Aorta (tissue), 5 donors: ENCODE measurements at regions not wholly inside any gene's neighbourhood (a gene's known extent, or its start where the extent isn't known, plus 50 kb on each side); places are given as distances from the start of the nearest gene placed in this dataset.

ENCODE experiments used
- ATAC-seq: fragments of 200-7000 bp; cut with Tn5 transposase; one replicate; pipeline ENCODE4 v1.9.1; 2022; ENCODE audit warnings: moderate library complexity; ENCODE audit not compliant: low FRiP score
- DNase-seq, 2 donors: peaks; one replicate each; pipeline ENCODE4 v3.0.0-alpha.2; 2020
- H3K27ac ChIP-seq, 2 donors: one replicate each; pipeline ENCODE4 v1.5.1; 2013; ENCODE audit warnings: low read length in 2 of 2, mild to moderate bottlenecking in 2 of 2, moderate library complexity in 2 of 2, control low read depth in 1 of 2, inconsistent platforms in 1 of 2, low read depth in 1 of 2
- H3K27me3 ChIP-seq, 2 donors: one replicate each; pipeline ENCODE4 v1.6.1; 2013; ENCODE audit warnings: control low read depth in 1 of 2, low read length in 1 of 2, mild to moderate bottlenecking in 1 of 2, moderate library complexity in 1 of 2; ENCODE audit not compliant: insufficient read depth in 2 of 2, control insufficient read depth in 1 of 2
- H3K36me3 ChIP-seq, 2 donors: one replicate each; pipeline ENCODE4 v1.6.1; 2013; ENCODE audit warnings: control low read depth in 1 of 2, low read length in 1 of 2, mild to moderate bottlenecking in 1 of 2; ENCODE audit not compliant: insufficient read depth in 2 of 2, control insufficient read depth in 1 of 2
- H3K4me1 ChIP-seq, 2 donors: one replicate each; pipeline ENCODE4 v1.6.1; 2013; ENCODE audit warnings: low read length in 2 of 2, control low read depth in 1 of 2, mild to moderate bottlenecking in 1 of 2, moderate library complexity in 1 of 2; ENCODE audit not compliant: insufficient read depth in 2 of 2, control insufficient read depth in 1 of 2
- H3K4me3 ChIP-seq, 2 donors: one replicate each; pipeline ENCODE4 v1.5.1; 2013; ENCODE audit warnings: low read length in 2 of 2, control low read depth in 1 of 2, mild to moderate bottlenecking in 1 of 2
- H3K9me3 ChIP-seq: one replicate; pipeline ENCODE4 v1.6.1; 2013; ENCODE audit warnings: mild to moderate bottlenecking, low read length; ENCODE audit not compliant: control insufficient read depth
- WGBS, 2 donors: extraction: QIAGEN DNeasy Blood & Tissue Kit; methylation state at CpG; one replicate each; pipeline ENCODE4 v1.1.7; 2013; 5-methylcytosine and 5-hydroxymethylcytosine counted together
- intact Hi-C, 2 donors: fragments of 100-400 bp; cut with DNase I; formaldehyde crosslinking; loops; one replicate each; pipeline versions ENCODE4 v1.14.2 to v1.15.0; 2022
- donor health status: healthy with polysubstance abuse.
- donor health status: Bipolar disorder and iron deficiency.
- donor health status: DM: no; HTN: no; CAD: no.
- donor health status: DM: no; HTN: no; CAD: no.
- donor health status: DM: yes; HTN: yes; CAD: no.

- DNase-seq (no peak), ATAC-seq (no peak)
- intact Hi-C loops = no loop called here
- no peak overlapping the region for H3K4me3 ChIP-seq
- no peaks in the 10 kb centered on the region for H3K9me3 ChIP-seq
- no peaks in the 10 kb centered on the region for H3K4me1 ChIP-seq
- no peak overlapping the region for H3K27ac ChIP-seq
- H3K36me3 ChIP-seq = no peaks in the 10 kb centered on the region
- peaks cover 0 to 2% of the 10 kb centered on the region in 2 donors for H3K27me3 ChIP-seq
- 83 to 88% methylated on average over 1 of the region's 1 CpG for WGBS, 2 donors
These were observed 51.7 kb upstream of the RCN1 start for GRCh38 chr11:32039149-32039548.

GRCh38 chr11:32034680-32035079, 56.2 kb upstream of the RCN1 start:
- ATAC-seq (no peak), DNase-seq (no peak)
- Histone ChIP-seq H3K27ac (no peak overlapping the region), H3K27me3 (peaks cover 0 to 2% of the 10 kb centered on the region in 2 donors), H3K4me1 (no peaks in the 10 kb centered on the region), H3K9me3 (no peaks in the 10 kb centered on the region), H3K36me3 (no peaks in the 10 kb centered on the region), H3K4me3 (no peak overlapping the region)
- intact Hi-C loops = no loop called here
- 84 to 87% methylated on average over 2 of the region's 2 CpGs for WGBS, 2 donors

GRCh38 chr11:32034149-32034548, 56.7 kb upstream of the RCN1 start:
- WGBS, 2 donors = 88% methylated on average over 1 of the region's 1 CpG
- Histone ChIP-seq H3K36me3 (no peaks in the 10 kb centered on the region), H3K27ac (no peak overlapping the region), H3K9me3 (no peaks in the 10 kb centered on the region), H3K4me3 (no peak overlapping the region), H3K4me1 (no peaks in the 10 kb centered on the region), H3K27me3 (peaks cover 0 to 2% of the 10 kb centered on the region in 2 donors)
- intact Hi-C loops = no loop called here
- ATAC-seq (no peak), DNase-seq (no peak)

- H3K4me1 ChIP-seq = no peaks in the 10 kb centered on the region
- no peak for DNase-seq
- no peak overlapping the region for H3K4me3 ChIP-seq
- H3K9me3 ChIP-seq = no peaks in the 10 kb centered on the region
- 76 to 80% methylated on average over 6 of the region's 6 CpGs for WGBS, 2 donors
- peaks cover 0 to 1% of the 10 kb centered on the region in 2 donors for H3K27me3 ChIP-seq
- no peak for ATAC-seq
- intact Hi-C loops = no loop called here
- no peak overlapping the region for H3K27ac ChIP-seq
- no peaks in the 10 kb centered on the region for H3K36me3 ChIP-seq
These were observed 57.4 kb upstream of the RCN1 start for GRCh38 chr11:32033491-32033890.

GRCh38 chr11:32033067-32033466, 57.8 kb upstream of the RCN1 start:
- DNase-seq (no peak), ATAC-seq (no peak)
- intact Hi-C loops = no loop called here
- 65 to 68% methylated on average over 2 of the region's 2 CpGs for WGBS, 2 donors
- Histone ChIP-seq H3K4me3 (no peak overlapping the region), H3K9me3 (no peaks in the 10 kb centered on the region), H3K36me3 (no peaks in the 10 kb centered on the region), H3K4me1 (no peaks in the 10 kb centered on the region), H3K27ac (no peak overlapping the region), H3K27me3 (peaks cover 0 to 1% of the 10 kb centered on the region in 2 donors)

GRCh38 chr11:32032478-32032877, 58.4 kb upstream of the RCN1 start:
- Histone ChIP-seq H3K4me1 (no peaks in the 10 kb centered on the region), H3K4me3 (no peak overlapping the region), H3K27me3 (peaks cover 0 to 1% of the 10 kb centered on the region in 2 donors), H3K27ac (no peak overlapping the region), H3K36me3 (no peaks in the 10 kb centered on the region), H3K9me3 (no peaks in the 10 kb centered on the region)
- intact Hi-C loops = no loop called here
- no peak for DNase-seq
- no peak for ATAC-seq
- WGBS, 2 donors = 38 to 49% methylated on average over 4 of the region's 4 CpGs

- Histone ChIP-seq H3K9me3 (no peaks in the 10 kb centered on the region), H3K4me1 (no peaks in the 10 kb centered on the region), H3K27me3 (peaks cover 0 to 1% of the 10 kb centered on the region in 2 donors), H3K4me3 (no peak overlapping the region), H3K27ac (no peak overlapping the region), H3K36me3 (no peaks in the 10 kb centered on the region)
- WGBS, 2 donors = 79 to 86% methylated on average over 1 of the region's 1 CpG
- intact Hi-C loops = no loop called here
- DNase-seq (no peak), ATAC-seq (no peak)
These were observed 58.8 kb upstream of the RCN1 start for GRCh38 chr11:32032052-32032451.

GRCh38 chr11:32030875-32031503, 59.9 kb upstream of the RCN1 start:
- H3K4me1 ChIP-seq = no peaks in the 10 kb centered on the region
- no peak overlapping the region for H3K27ac ChIP-seq
- H3K27me3 ChIP-seq = peaks cover 0 to 1% of the 10 kb centered on the region in 2 donors
- no peaks in the 10 kb centered on the region for H3K9me3 ChIP-seq
- no peak for DNase-seq
- no peak for ATAC-seq
- 87 to 89% methylated on average over 10 of the region's 10 CpGs for WGBS, 2 donors
- no peak overlapping the region for H3K4me3 ChIP-seq
- H3K36me3 ChIP-seq = no peaks in the 10 kb centered on the region
- intact Hi-C loops = no loop called here

GRCh38 chr11:32029721-32030120, 61.2 kb upstream of the RCN1 start:
- 24 to 32% methylated on average over 4 of the region's 4 CpGs for WGBS, 2 donors
- Histone ChIP-seq H3K9me3 (peaks cover 2% of the 10 kb centered on the region), H3K27me3 (peaks cover 0 to 1% of the 10 kb centered on the region in 2 donors), H3K36me3 (no peaks in the 10 kb centered on the region), H3K4me3 (no peak overlapping the region), H3K27ac (no peak overlapping the region), H3K4me1 (no peaks in the 10 kb centered on the region)
- intact Hi-C loops = no loop called here
- ATAC-seq = no peak
- no peak for DNase-seq
